ENCODE measurements at regions not wholly inside any gene's neighbourhood (a gene's known extent, or its start where the extent isn't known, plus 50 kb on each side); places are given as distances from the start of the nearest gene placed in this dataset.
"Not testable (repeated sequence)": the region's sequence is repeated elsewhere in the genome, so short reads cannot be mapped to it uniquely, and the experiment has no call there.

DNA sequence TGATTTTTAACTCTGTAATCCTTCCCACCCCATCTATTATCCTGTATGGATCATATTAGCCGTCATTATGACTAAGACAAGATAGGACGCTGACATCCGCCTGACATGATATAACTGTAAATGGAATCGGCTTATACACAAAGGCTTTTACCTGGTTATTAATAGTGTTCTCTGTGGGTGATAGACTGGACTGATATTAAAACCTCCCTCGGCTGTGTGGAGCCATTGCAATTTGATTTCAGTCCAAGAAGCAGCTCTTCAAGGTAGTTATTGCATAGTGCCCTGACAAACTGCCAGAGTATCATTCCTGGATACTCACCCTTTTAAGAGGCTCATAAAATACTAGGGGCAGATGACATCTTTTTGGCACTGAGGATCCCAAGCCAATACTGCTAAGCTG is 226.1 kb upstream of the HNRNPA3 start:
- Histone ChIP-seq H3K36me3 (ENCODE audit: insufficient read depth, low read length) (no peaks in the 10 kb centered on the region), H3K27ac (ENCODE audit: low read depth, low read length) (no peak overlapping the region), H3K27me3 (ENCODE audit: insufficient read depth, low read length) (peaks cover 47% of the 10 kb centered on the region), H3K4me1 (ENCODE audit: control insufficient read depth, insufficient read depth, low read length, unreplicated experiment) (no peaks in the 10 kb centered on the region), H2AFZ (ENCODE audit: low read length, unreplicated experiment) (no peak overlapping the region), H3K79me2 (ENCODE audit: control insufficient read depth, insufficient read depth, low read length, unreplicated experiment) (no peaks in the 10 kb centered on the region), H3K4me3 (ENCODE audit: low read depth, low read length) (no peak overlapping the region)

DNA sequence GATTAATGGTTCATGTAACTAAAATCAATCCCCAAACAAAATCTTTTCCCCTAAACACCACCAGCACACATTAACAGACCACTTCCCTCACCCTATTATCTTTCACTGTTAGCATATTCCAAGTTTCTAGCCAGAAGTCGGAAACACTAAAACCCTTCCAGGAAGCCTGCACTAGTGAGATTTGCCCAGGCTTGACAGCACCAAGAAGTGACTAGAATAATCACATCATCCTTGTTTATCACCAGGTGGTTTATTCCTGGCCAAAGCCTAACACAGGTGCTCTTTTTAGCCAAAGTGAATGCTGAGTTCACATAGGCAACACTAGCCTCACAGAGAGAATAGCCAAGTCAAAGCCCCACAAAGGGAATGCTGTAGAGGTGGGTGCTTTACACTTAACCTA is 221.2 kb upstream of the HNRNPA3 start:
- Histone ChIP-seq H3K27ac (ENCODE audit: low read depth, low read length) (no peak overlapping the region), H3K4me1 (ENCODE audit: control insufficient read depth, insufficient read depth, low read length, unreplicated experiment) (no peaks in the 10 kb centered on the region), H2AFZ (ENCODE audit: low read length, unreplicated experiment) (no peak overlapping the region), H3K4me3 (ENCODE audit: low read depth, low read length) (no peak overlapping the region), H3K79me2 (ENCODE audit: control insufficient read depth, insufficient read depth, low read length, unreplicated experiment) (no peaks in the 10 kb centered on the region), H3K27me3 (ENCODE audit: insufficient read depth, low read length) (peaks cover 24% of the 10 kb centered on the region), H3K36me3 (ENCODE audit: insufficient read depth, low read length) (no peaks in the 10 kb centered on the region)

DNA sequence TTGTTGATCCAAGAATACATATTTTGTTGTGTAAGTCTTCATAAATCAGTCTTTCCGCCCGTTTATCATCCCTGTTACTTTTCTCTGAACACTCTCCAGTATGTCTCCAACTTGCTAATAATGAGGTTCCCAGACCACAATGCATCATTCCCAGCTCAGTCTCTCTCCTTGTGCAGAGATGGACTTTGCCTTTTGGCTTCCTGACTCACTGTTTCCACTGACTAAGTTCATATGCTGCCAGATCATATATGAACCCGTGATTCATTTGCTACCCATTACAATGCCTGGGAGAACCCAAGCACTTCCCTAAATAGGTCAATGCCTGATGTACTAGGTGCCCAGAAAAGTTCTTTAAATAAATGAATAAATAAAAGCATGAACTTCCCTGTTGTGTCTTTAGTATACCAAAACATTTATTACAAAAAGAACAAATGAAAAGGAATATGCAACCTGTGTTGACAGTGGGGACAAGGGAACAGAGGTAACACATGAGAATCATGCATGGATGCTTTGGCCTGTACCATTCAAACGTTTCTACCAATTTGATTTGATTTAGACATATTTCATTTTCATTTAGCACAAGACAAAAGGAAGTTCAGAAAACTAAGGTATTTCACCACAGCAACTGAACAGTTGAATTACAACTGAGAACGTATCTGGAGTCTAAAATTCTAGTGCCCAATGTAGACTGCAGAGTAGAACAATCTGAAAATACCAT is 215.4 kb upstream of the HNRNPA3 start:
- no peaks in the 10 kb centered on the region for H3K27me3 ChIP-seq (ENCODE audit: insufficient read depth, low read length)
- H3K27ac ChIP-seq (ENCODE audit: low read depth, low read length) = peak overlapping the region; percentile 61
- H3K79me2 ChIP-seq (ENCODE audit: control insufficient read depth, insufficient read depth, low read length, unreplicated experiment) = no peaks in the 10 kb centered on the region
- peak overlapping the region; percentile 31 for H2AFZ ChIP-seq (ENCODE audit: low read length, unreplicated experiment)
- H3K4me3 ChIP-seq (ENCODE audit: low read depth, low read length) = no peak overlapping the region
- H3K36me3 ChIP-seq (ENCODE audit: insufficient read depth, low read length) = no peaks in the 10 kb centered on the region
- peaks cover 3% of the 10 kb centered on the region for H3K4me1 ChIP-seq (ENCODE audit: control insufficient read depth, insufficient read depth, low read length, unreplicated experiment)

DNA sequence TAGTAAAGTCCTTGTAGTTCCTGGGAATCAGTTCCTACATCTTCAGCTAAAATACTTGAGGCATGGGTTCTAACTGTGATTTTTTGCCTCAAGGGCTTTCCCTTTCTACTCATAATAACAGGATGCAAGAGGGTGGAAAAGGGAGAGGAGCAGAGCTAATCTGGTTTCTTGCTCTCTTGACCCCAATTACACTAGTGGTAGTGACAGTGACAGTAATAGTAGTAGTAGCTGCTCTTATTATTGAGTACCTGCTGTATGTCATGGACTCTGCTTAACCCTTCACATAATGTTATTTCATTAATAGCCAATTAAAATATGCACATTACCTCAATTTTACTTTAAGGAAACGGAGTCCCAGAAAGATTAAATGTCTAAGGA is 214.8 kb upstream of the HNRNPA3 start:
- H3K27me3 ChIP-seq (ENCODE audit: insufficient read depth, low read length) = no peaks in the 10 kb centered on the region
- 0 out of 2 replicates have a peak overlapping the region, but pooled peaks have one; percentile 7 for H3K27ac ChIP-seq (ENCODE audit: low read depth, low read length)
- no peak overlapping the region for H2AFZ ChIP-seq (ENCODE audit: low read length, unreplicated experiment)
- H3K36me3 ChIP-seq (ENCODE audit: insufficient read depth, low read length) = no peaks in the 10 kb centered on the region
- no peak overlapping the region for H3K4me3 ChIP-seq (ENCODE audit: low read depth, low read length)
- no peaks in the 10 kb centered on the region for H3K79me2 ChIP-seq (ENCODE audit: control insufficient read depth, insufficient read depth, low read length, unreplicated experiment)
- H3K4me1 ChIP-seq (ENCODE audit: control insufficient read depth, insufficient read depth, low read length, unreplicated experiment) = peaks cover 3% of the 10 kb centered on the region

DNA sequence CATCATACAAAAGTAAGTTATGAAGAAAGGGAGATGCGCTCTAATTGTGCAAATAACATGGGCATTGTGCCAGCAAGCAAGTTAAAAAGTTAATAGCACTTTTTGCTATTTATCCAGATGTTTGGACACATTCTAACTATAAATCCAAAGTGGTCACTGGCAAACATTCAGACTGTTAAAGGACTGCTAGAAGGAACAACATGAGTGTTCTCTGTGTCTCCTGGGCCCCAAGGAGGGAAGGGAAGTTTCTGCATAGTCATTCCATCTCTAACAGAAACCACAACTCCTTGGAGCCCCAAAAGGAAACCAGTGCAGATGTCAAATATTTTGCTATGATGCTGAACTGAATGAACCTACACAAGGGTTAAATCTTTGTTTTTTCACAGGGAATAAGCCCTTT is 213.3 kb upstream of the HNRNPA3 start:
- peak overlapping the region; percentile 50 for H3K27ac ChIP-seq (ENCODE audit: low read depth, low read length)
- H3K36me3 ChIP-seq (ENCODE audit: insufficient read depth, low read length) = no peaks in the 10 kb centered on the region
- H3K79me2 ChIP-seq (ENCODE audit: control insufficient read depth, insufficient read depth, low read length, unreplicated experiment) = no peaks in the 10 kb centered on the region
- H2AFZ ChIP-seq (ENCODE audit: low read length, unreplicated experiment) = no peak overlapping the region
- H3K27me3 ChIP-seq (ENCODE audit: insufficient read depth, low read length) = no peaks in the 10 kb centered on the region
- H3K4me3 ChIP-seq (ENCODE audit: low read depth, low read length) = no peak overlapping the region
- H3K4me1 ChIP-seq (ENCODE audit: control insufficient read depth, insufficient read depth, low read length, unreplicated experiment) = peaks cover 3% of the 10 kb centered on the region

DNA sequence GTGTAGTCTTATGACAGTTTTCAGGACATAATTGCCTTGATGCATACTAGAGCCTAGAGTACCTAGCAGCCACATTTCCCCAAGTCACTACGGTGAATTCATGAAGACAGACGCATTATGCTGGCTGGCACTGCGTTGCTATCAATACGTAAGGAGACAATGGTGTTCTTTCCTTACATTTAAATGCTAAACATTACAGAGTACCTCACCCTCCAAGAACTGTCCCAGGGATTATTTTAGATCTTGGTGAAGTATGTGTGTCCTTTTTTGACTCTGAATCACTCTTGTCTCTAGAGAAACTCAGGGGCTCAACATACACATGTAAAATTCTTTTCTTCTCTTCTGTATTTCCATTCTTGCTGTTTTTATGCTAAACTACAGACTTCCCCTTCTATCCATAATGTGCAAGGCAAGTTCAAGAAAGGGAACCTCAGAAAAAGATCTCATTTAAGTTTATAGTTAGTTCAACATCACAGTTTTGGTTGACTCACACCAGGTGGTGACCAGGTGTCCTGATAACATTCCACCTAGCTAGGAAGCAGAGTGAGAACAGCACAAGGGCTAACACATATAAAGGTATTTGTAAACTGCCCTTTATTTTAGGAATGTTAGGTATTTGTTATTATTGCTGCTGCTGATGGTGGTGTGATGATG is 212.4 kb upstream of the HNRNPA3 start:
- Histone ChIP-seq H3K4me3 (ENCODE audit: low read depth, low read length) (no peak overlapping the region), H3K36me3 (ENCODE audit: insufficient read depth, low read length) (no peaks in the 10 kb centered on the region), H3K27me3 (ENCODE audit: insufficient read depth, low read length) (no peaks in the 10 kb centered on the region), H3K79me2 (ENCODE audit: control insufficient read depth, insufficient read depth, low read length, unreplicated experiment) (no peaks in the 10 kb centered on the region), H3K4me1 (ENCODE audit: control insufficient read depth, insufficient read depth, low read length, unreplicated experiment) (peaks cover 3% of the 10 kb centered on the region), H3K27ac (ENCODE audit: low read depth, low read length) (peak overlapping the region; percentile 50; the same call in 1 of the 2 replicates), H2AFZ (ENCODE audit: low read length, unreplicated experiment) (no peak overlapping the region)

DNA sequence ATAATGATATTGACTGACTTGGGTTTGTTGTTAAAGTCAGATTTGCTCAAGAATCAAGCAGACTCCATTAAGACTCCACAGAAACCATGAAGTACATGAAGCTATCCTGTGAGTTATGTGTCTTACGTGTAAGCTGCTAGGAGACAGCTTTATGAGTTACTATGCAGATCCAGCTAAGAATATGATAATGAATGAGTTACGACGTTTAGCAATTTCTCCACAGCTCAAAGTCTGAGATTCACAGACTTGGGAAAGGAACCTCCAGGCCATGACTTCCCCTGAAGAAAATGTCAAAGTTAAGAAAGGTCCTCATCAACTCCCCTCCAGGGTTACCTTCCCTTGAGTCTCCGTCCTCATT is 211.9 kb upstream of the HNRNPA3 start:
- Histone ChIP-seq H3K4me3 (ENCODE audit: low read depth, low read length) (no peak overlapping the region), H2AFZ (ENCODE audit: low read length, unreplicated experiment) (no peak overlapping the region), H3K27me3 (ENCODE audit: insufficient read depth, low read length) (no peaks in the 10 kb centered on the region), H3K79me2 (ENCODE audit: control insufficient read depth, insufficient read depth, low read length, unreplicated experiment) (no peaks in the 10 kb centered on the region), H3K36me3 (ENCODE audit: insufficient read depth, low read length) (no peaks in the 10 kb centered on the region), H3K4me1 (ENCODE audit: control insufficient read depth, insufficient read depth, low read length, unreplicated experiment) (peaks cover 3% of the 10 kb centered on the region), H3K27ac (ENCODE audit: low read depth, low read length) (no peak overlapping the region)

DNA sequence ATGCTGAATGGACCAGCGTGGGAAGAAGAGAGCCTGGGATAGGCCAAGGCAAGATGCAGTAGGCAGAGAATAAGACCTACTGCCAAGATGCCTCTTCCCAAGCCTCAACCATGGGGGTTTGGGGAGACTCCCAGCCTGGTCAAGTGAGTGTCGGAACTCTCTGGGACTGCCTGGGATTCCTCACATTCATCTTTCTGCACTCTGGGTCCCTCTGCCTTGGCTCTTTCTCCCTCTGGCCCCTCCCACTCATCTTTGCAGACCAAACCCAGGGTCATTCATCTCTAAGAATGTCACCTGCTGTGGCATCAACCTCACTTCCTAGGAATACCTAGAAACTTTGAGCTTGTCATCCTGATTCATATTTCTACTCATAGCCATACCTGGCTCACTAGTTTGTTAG is 211.3 kb upstream of the HNRNPA3 start:
- no peaks in the 10 kb centered on the region for H3K79me2 ChIP-seq (ENCODE audit: control insufficient read depth, insufficient read depth, low read length, unreplicated experiment)
- H2AFZ ChIP-seq (ENCODE audit: low read length, unreplicated experiment) = no peak overlapping the region
- H3K27me3 ChIP-seq (ENCODE audit: insufficient read depth, low read length) = peaks cover 1% of the 10 kb centered on the region; the same call in 1 of the 2 replicates
- H3K27ac ChIP-seq (ENCODE audit: low read depth, low read length) = no peak overlapping the region
- H3K4me3 ChIP-seq (ENCODE audit: low read depth, low read length) = no peak overlapping the region
- H3K4me1 ChIP-seq (ENCODE audit: control insufficient read depth, insufficient read depth, low read length, unreplicated experiment) = peaks cover 3% of the 10 kb centered on the region
- H3K36me3 ChIP-seq (ENCODE audit: insufficient read depth, low read length) = no peaks in the 10 kb centered on the region

DNA sequence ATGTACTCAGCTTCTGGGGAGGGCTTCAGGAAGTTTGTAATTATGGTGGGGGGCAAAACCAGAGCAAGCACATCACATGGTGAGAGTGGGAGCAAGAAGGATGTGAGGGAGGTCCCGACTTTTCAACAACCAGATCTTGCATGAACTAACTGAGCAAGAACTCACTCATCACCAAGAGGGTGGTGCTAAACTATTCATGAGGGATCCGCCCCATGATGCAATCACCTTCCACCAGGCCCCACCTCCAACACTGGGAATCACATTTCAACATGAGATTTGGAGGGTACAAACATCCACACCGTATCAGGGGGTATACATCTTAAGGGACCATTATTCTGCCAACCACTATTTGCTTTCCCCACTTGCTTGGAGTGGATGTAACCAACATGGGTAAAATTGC is 209.6 kb upstream of the HNRNPA3 start:
- H2AFZ ChIP-seq (ENCODE audit: low read length, unreplicated experiment) = no peak overlapping the region
- H3K4me1 ChIP-seq (ENCODE audit: control insufficient read depth, insufficient read depth, low read length, unreplicated experiment) = no peaks in the 10 kb centered on the region
- H3K4me3 ChIP-seq (ENCODE audit: low read depth, low read length) = no peak overlapping the region
- H3K27me3 ChIP-seq (ENCODE audit: insufficient read depth, low read length) = peaks cover 4% of the 10 kb centered on the region; the same call in 1 of the 2 replicates
- H3K79me2 ChIP-seq (ENCODE audit: control insufficient read depth, insufficient read depth, low read length, unreplicated experiment) = no peaks in the 10 kb centered on the region
- no peaks in the 10 kb centered on the region for H3K36me3 ChIP-seq (ENCODE audit: insufficient read depth, low read length)
- no peak overlapping the region for H3K27ac ChIP-seq (ENCODE audit: low read depth, low read length)

DNA sequence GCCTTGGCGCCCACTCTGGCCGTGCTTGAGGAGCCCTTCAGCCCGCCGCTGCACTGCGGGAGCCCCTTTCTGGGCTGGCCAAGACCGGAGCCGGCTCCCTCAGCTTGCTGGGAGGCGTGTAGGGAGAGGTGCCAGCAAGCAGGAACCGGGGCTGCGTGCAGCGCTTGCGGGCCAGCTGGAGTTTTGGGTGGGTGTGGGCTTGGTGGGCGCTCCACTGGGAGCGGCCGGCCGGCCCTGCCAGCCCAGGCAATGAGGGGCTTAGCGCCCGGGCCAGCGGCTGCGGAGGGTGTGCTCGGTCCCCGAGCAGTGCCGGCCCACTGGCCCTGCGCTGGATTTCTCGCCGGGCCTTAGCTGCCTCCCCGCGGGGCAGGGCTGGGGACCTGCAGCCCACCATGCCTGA is 204.9 kb upstream of the HNRNPA3 start:
- not testable (repeated sequence) for H3K4me3 ChIP-seq (ENCODE audit: low read depth, low read length); H3K27me3 ChIP-seq (ENCODE audit: insufficient read depth, low read length); H3K79me2 ChIP-seq (ENCODE audit: control insufficient read depth, insufficient read depth, low read length, unreplicated experiment); H3K27ac ChIP-seq (ENCODE audit: low read depth, low read length); H3K4me1 ChIP-seq (ENCODE audit: control insufficient read depth, insufficient read depth, low read length, unreplicated experiment); H3K36me3 ChIP-seq (ENCODE audit: insufficient read depth, low read length); H2AFZ ChIP-seq (ENCODE audit: low read length, unreplicated experiment)

DNA sequence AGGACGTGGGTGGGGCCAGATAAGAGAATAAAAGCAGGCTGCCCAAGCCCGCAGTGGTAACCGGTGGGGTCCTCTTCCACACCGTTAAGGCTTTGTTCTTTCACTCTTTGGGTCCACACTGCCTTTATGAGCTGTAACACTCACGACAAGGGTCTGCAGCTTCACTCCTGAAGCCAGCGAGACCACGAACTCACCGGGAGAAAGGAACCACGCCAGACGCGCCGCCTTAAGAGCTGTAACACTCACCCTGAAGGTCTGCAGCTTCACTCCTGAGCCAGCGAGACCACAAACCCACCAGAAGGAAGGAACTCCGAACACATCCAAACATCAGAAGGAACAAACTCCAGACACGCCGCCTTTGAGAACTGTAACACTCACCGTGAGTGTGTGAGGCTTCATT is 203.9 kb upstream of the HNRNPA3 start:
- not testable (repeated sequence) for H3K4me3 ChIP-seq (ENCODE audit: low read depth, low read length); H3K4me1 ChIP-seq (ENCODE audit: control insufficient read depth, insufficient read depth, low read length, unreplicated experiment); H3K27ac ChIP-seq (ENCODE audit: low read depth, low read length); H3K27me3 ChIP-seq (ENCODE audit: insufficient read depth, low read length); H3K79me2 ChIP-seq (ENCODE audit: control insufficient read depth, insufficient read depth, low read length, unreplicated experiment); H3K36me3 ChIP-seq (ENCODE audit: insufficient read depth, low read length); H2AFZ ChIP-seq (ENCODE audit: low read length, unreplicated experiment)

Data from ACC112 (cell line).